Hepatocyte (in vitro differentiated cells): ENCODE measurements at regions not wholly inside any gene's neighbourhood (a gene's known extent, or its start where the extent isn't known, plus 50 kb on each side); places are given as distances from the start of the nearest gene placed in this dataset.

Experiments
- DNase-seq: peaks from one replicate; pipeline ENCODE4 v3.0.0-alpha.2; 2016; ENCODE audit warnings: low spot score
- H2AFZ ChIP-seq: fragments of 200-600 bp; sonication (generic); 2 replicates; pipeline ENCODE4 v1.6.0; 2016; ENCODE audit warnings: antibody characterized with exemption, mild to moderate bottlenecking
- H3K27ac ChIP-seq: fragments of 200-600 bp; sonication (generic); 2 replicates; pipeline ENCODE4 v1.5.1; 2016; ENCODE audit warnings: mild to moderate bottlenecking
- H3K27me3 ChIP-seq: fragments of 200-600 bp; sonication (generic); 2 replicates; pipeline ENCODE4 v1.6.1; 2016
- H3K36me3 ChIP-seq: fragments of 200-600 bp; sonication (generic); replicated peaks from 2 replicates; pipeline ENCODE4 v1.5.1; 2016; ENCODE audit warnings: low read depth; ENCODE audit not compliant: insufficient read depth
- H3K4me1 ChIP-seq: fragments of 200-600 bp; sonication (generic); 2 replicates; pipeline ENCODE4 v1.5.1; 2016; ENCODE audit warnings: mild to moderate bottlenecking, moderate library complexity; ENCODE audit not compliant: insufficient read depth
- H3K4me2 ChIP-seq: fragments of 200-600 bp; sonication (generic); 2 replicates; pipeline ENCODE4 v1.6.0; 2016
- H3K4me3 ChIP-seq: fragments of 200-600 bp; sonication (generic); 2 replicates; pipeline ENCODE4 v1.5.1; 2016; ENCODE audit warnings: mild to moderate bottlenecking
- H3K79me2 ChIP-seq: fragments of 200-600 bp; sonication (generic); 2 replicates; pipeline ENCODE4 v1.6.0; 2017; ENCODE audit warnings: mild to moderate bottlenecking
- H3K9me2 ChIP-seq: fragments of 200-600 bp; sonication (generic); replicated peaks from 2 replicates; pipeline ENCODE4 v1.6.0; 2017; ENCODE audit warnings: mild to moderate bottlenecking; ENCODE audit not compliant: insufficient read depth
- H3K9me3 ChIP-seq: fragments of 200-600 bp; sonication (generic); 2 replicates; pipeline ENCODE4 v1.5.1; 2016; ENCODE audit warnings: low read depth, mild to moderate bottlenecking
- H4K20me1 ChIP-seq: fragments of 200-600 bp; sonication (generic); 2 replicates; pipeline ENCODE4 v1.6.0; 2016; ENCODE audit warnings: mild to moderate bottlenecking; ENCODE audit not compliant: insufficient read depth, poor library complexity, severe bottlenecking
- EZH2 ChIP-seq: fragments of 200-600 bp; sonication (generic); IDR thresholded peaks from 2 replicates; pipeline ENCODE4 v1.6.1; 2016; ENCODE audit warnings: antibody characterized with exemption, mild to moderate bottlenecking, borderline replicate concordance
- EZH2phosphoT487 ChIP-seq: fragments of 200-600 bp; sonication (generic); IDR thresholded peaks from one replicate; pipeline ENCODE4 v1.6.1; 2018; ENCODE audit warnings: antibody characterized with exemption, mild to moderate bottlenecking, low read depth, moderate library complexity; ENCODE audit not compliant: unreplicated experiment, severe bottlenecking
- WGBS: methylation state at CpG from one replicate; pipeline ENCODE4 v1.1.6; 2016; ENCODE audit warnings: low lambda C conversion rate; ENCODE audit errors: missing lambda C conversion rate; 5-methylcytosine and 5-hydroxymethylcytosine counted together
- TF ChIP-seq, protein P1 (sequence below): fragments of 200-600 bp; sonication (generic); IDR thresholded peaks from 2 replicates; pipeline ENCODE4 v1.5.1; 2016; ENCODE audit warnings: antibody characterized with exemption, mild to moderate bottlenecking; ENCODE audit not compliant: poor library complexity

DNA sequence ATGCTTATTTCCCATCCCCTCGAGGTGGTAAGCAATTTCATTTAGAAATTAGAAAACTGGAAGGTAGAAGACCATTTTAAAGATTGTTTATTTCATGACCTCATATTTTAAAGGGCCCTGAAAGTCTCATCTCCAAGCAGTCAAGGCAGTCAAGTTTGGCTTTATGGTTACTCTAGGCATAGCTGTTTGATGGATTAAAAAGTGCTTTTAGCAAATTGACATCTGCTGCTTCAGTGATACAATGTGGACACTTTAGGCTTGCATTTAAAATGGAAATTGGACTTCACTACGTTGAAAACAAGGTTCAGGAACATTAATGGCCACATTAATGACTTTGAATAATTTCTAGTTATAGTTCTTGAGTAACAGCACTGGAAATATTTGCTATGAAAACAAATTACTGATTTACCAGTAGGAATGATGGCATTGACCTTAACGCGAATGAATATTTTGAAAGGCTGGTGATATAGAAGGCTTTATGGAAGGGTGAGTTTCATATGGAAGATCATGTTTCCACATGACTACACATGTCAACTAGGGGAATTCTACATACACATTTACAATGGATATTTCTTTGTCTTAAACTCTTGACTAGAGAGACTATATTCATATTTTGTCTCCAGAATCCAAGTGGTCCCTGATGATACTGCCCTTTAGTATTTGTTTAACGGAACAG is 873.5 kb downstream of the JRKL start:
- H3K27me3 ChIP-seq = no peaks in the 10 kb centered on the region
- H3K4me2 ChIP-seq = no peak overlapping the region
- no peaks in the 10 kb centered on the region for H3K9me2 ChIP-seq
- no peaks in the 10 kb centered on the region for H3K36me3 ChIP-seq
- H3K4me3 ChIP-seq = no peak overlapping the region
- H3K9me3 ChIP-seq = no peaks in the 10 kb centered on the region
- H3K79me2 ChIP-seq = no peaks in the 10 kb centered on the region
- H4K20me1 ChIP-seq = no peaks in the 10 kb centered on the region
- no peak for DNase-seq
- H3K4me1 ChIP-seq = no peaks in the 10 kb centered on the region
- H3K27ac ChIP-seq = no peak overlapping the region
- 77% methylated on average over 5 of the region's 5 CpGs for WGBS
- H2AFZ ChIP-seq = no peak overlapping the region
- no peak for TF ChIP-seq EZH2
- TF ChIP-seq EZH2phosphoT487 = no peak
- TF ChIP-seq, protein P1, sequence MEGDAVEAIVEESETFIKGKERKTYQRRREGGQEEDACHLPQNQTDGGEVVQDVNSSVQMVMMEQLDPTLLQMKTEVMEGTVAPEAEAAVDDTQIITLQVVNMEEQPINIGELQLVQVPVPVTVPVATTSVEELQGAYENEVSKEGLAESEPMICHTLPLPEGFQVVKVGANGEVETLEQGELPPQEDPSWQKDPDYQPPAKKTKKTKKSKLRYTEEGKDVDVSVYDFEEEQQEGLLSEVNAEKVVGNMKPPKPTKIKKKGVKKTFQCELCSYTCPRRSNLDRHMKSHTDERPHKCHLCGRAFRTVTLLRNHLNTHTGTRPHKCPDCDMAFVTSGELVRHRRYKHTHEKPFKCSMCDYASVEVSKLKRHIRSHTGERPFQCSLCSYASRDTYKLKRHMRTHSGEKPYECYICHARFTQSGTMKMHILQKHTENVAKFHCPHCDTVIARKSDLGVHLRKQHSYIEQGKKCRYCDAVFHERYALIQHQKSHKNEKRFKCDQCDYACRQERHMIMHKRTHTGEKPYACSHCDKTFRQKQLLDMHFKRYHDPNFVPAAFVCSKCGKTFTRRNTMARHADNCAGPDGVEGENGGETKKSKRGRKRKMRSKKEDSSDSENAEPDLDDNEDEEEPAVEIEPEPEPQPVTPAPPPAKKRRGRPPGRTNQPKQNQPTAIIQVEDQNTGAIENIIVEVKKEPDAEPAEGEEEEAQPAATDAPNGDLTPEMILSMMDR = no peak

DNA sequence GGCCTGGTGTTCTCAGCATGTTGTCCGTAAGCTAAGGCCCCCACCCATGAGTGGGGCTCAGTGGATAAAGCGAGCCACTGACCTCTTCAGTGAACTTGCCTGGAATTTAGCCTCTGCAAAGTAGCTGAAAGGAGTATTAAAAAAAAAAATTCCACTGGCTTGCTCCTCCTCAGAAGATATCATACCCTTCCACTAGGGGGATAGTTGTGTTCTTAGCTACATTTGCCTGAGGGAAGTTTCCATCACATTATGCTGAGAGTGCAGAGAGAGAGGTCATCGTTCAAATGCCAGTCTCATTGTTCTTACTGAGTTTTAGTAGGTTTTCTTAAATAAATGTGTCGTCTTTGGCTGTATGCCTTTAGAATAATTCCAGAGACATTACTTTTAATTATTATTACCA is 879.7 kb downstream of the JRKL start:
- no peaks in the 10 kb centered on the region for H4K20me1 ChIP-seq
- H3K4me2 ChIP-seq = no peak overlapping the region
- TF ChIP-seq EZH2 (no peak), EZH2phosphoT487 (no peak)
- TF ChIP-seq, protein P1 = peak; percentile 27
- no peaks in the 10 kb centered on the region for H3K36me3 ChIP-seq
- no peak overlapping the region for H3K4me3 ChIP-seq
- DNase-seq = peak; percentile 23
- no peaks in the 10 kb centered on the region for H3K27me3 ChIP-seq
- H3K79me2 ChIP-seq = no peaks in the 10 kb centered on the region
- no peaks in the 10 kb centered on the region for H3K9me3 ChIP-seq
- H2AFZ ChIP-seq = no peak overlapping the region
- H3K9me2 ChIP-seq = no peaks in the 10 kb centered on the region
- WGBS = 58% methylated on average over 4 of the region's 4 CpGs
- no peaks in the 10 kb centered on the region for H3K4me1 ChIP-seq
- H3K27ac ChIP-seq = no peak overlapping the region

- Histone ChIP-seq H3K4me3 (no peak overlapping the region), H3K4me1 (no peaks in the 10 kb centered on the region), H3K9me2 (no peaks in the 10 kb centered on the region), H3K9me3 (no peaks in the 10 kb centered on the region), H2AFZ (no peak overlapping the region), H3K27me3 (no peaks in the 10 kb centered on the region), H3K36me3 (no peaks in the 10 kb centered on the region), H4K20me1 (no peaks in the 10 kb centered on the region), H3K4me2 (no peak overlapping the region), H3K27ac (no peak overlapping the region), H3K79me2 (no peaks in the 10 kb centered on the region)
- TF ChIP-seq EZH2phosphoT487 = no peak
- TF ChIP-seq, protein P1 = no peak
- TF ChIP-seq EZH2 = no peak
- no peak for DNase-seq
- WGBS = 96% methylated on average over 4 of the region's 4 CpGs
Observed at GRCh38 chr11:97279341-97279740, 889.5 kb downstream of the JRKL start.

- 84% methylated on average over 2 of the region's 2 CpGs for WGBS
- Histone ChIP-seq H3K36me3 (no peaks in the 10 kb centered on the region), H3K4me3 (no peak overlapping the region), H2AFZ (no peak overlapping the region), H3K9me3 (no peaks in the 10 kb centered on the region), H3K4me2 (no peak overlapping the region), H3K27me3 (no peaks in the 10 kb centered on the region), H3K79me2 (no peaks in the 10 kb centered on the region), H3K27ac (no peak overlapping the region), H3K4me1 (no peaks in the 10 kb centered on the region), H4K20me1 (no peaks in the 10 kb centered on the region), H3K9me2 (no peaks in the 10 kb centered on the region)
- TF ChIP-seq EZH2 (no peak), EZH2phosphoT487 (no peak)
- TF ChIP-seq, protein P1 = no peak
- DNase-seq = no peak
Observed at GRCh38 chr11:97280347-97280746, 890.5 kb downstream of the JRKL start.
